Activated CD4-positive, alpha-beta T cell treated with anti-CD3 and anti-CD28 coated beads, Interleukin-2, amount 50 U/mL, for 24 hours (primary cell): ENCODE measurements at regions not wholly inside any gene's neighbourhood (a gene's known extent, or its start where the extent isn't known, plus 50 kb on each side); places are given as distances from the start of the nearest gene placed in this dataset.

ENCODE experiments used
- DNase-seq, 2 donors: peaks; one replicate each; pipeline ENCODE4 v3.0.0-alpha.2; 2020; ENCODE audit warnings: low read depth in 1 of 2, low spot score in 1 of 2

- peak in 1 of 2 donors; percentile 29 for DNase-seq
Measured at GRCh38 chr6:26284537-26285142, 80.4 kb upstream of the BTN3A2 start.

- peak; percentile 84 to 99 for DNase-seq
Measured at GRCh38 chr6:26285143-26286134, 79.6 kb upstream of the BTN3A2 start.

GRCh38 chr6:26286168-26286877 lies 78.7 kb upstream of the BTN3A2 start:
- peak; percentile 66 to 68 for DNase-seq

GRCh38 chr6:26288155-26288554 lies 76.8 kb upstream of the BTN3A2 start:
- DNase-seq: no peak

GRCh38 chr6:26290941-26291340 lies 74.1 kb upstream of the BTN3A2 start:
- no peak for DNase-seq

GRCh38 chr6:26292709-26293108 lies 72.3 kb upstream of the BTN3A2 start:
- no peak for DNase-seq

GRCh38 chr6:26294302-26294701 lies 70.7 kb upstream of the BTN3A2 start:
- no peak for DNase-seq

GRCh38 chr6:26295691-26296555 lies 69.1 kb upstream of the BTN3A2 start:
- DNase-seq: no peak

- no peak for DNase-seq
Measured at GRCh38 chr6:26296556-26296856, 68.5 kb upstream of the BTN3A2 start.

- no peak for DNase-seq
Measured at GRCh38 chr6:26296857-26297648, 67.9 kb upstream of the BTN3A2 start.

GRCh38 chr6:26299286-26300042 lies 65.5 kb upstream of the BTN3A2 start:
- DNase-seq: no peak

GRCh38 chr6:26300043-26300331 lies 65.0 kb upstream of the BTN3A2 start:
- no peak for DNase-seq

- no peak for DNase-seq
Measured at GRCh38 chr6:26300359-26300758, 64.6 kb upstream of the BTN3A2 start.

GRCh38 chr6:26300828-26301227 lies 64.2 kb upstream of the BTN3A2 start:
- no peak for DNase-seq

- DNase-seq: no peak
Measured at GRCh38 chr6:26301638-26302037, 63.4 kb upstream of the BTN3A2 start.

GRCh38 chr6:26302941-26303559 lies 61.9 kb upstream of the BTN3A2 start:
- DNase-seq: no peak

- DNase-seq: no peak
Measured at GRCh38 chr6:26304213-26304796, 60.7 kb upstream of the BTN3A2 start.

- DNase-seq: peak in 1 of 2 donors; percentile 78
Measured at GRCh38 chr6:26304797-26305640, 60.0 kb upstream of the BTN3A2 start.
